IMR-90 (cell line): ENCODE measurements at regions not wholly inside any gene's neighbourhood (a gene's known extent, or its start where the extent isn't known, plus 50 kb on each side); places are given as distances from the start of the nearest gene placed in this dataset.

Experiments
- ATAC-seq: fragments of 200-7000 bp; cut with Tn5 transposase; 2 replicates; pipeline ENCODE4 v1.9.1; 2020; ENCODE audit warnings: low read depth, mild to moderate bottlenecking, moderate library complexity
- BruUV-seq: library from RNA; stranded (reverse); fragments of 400-500 nt; replicated peaks from 2 replicates; lab custom pipeline; 2021; lab: Mats Ljungman, UMichigan
- CTCF ChIA-PET: fragments of 300-600 bp; formaldehyde crosslinking; extraction: SDS; loops from one replicate; lab custom pipeline; 2021; ENCODE audit warnings: antibody characterized with exemption; lab: Yijun Ruan, JAX
- POLR2A ChIA-PET: fragments of 300-600 bp; sonication (Branson Sonifier 250); formaldehyde crosslinking; loops from one replicate; lab custom pipeline; 2022; ENCODE audit warnings: antibody characterized with exemption; ENCODE audit not compliant: unreplicated experiment; lab: Charles Lee
- DNase-seq: peaks from one replicate; pipeline ENCODE4 v3.0.0; 2013
- H2AFZ ChIP-seq: replicated peaks from 2 replicates; pipeline ENCODE3; 2013; ENCODE audit warnings: low read length, mild to moderate bottlenecking; ENCODE audit not compliant: poor library complexity
- H2AK5ac ChIP-seq: 2 replicates; pipeline ENCODE4 v1.6.1; 2013; ENCODE audit warnings: low read depth, low read length, inconsistent platforms
- H2AK9ac ChIP-seq: replicated peaks from 2 replicates; pipeline ENCODE3; 2013; ENCODE audit warnings: mild to moderate bottlenecking, low read depth, low read length, moderate library complexity; ENCODE audit not compliant: poor library complexity
- H2BK120ac ChIP-seq: 2 replicates; pipeline ENCODE4 v1.6.1; 2013; ENCODE audit warnings: low read depth, low read length, inconsistent platforms
- H2BK15ac ChIP-seq: 3 replicates; pipeline ENCODE4 v1.6.1; 2013; ENCODE audit warnings: low read depth, low read length, inconsistent platforms
- H2BK20ac ChIP-seq: 2 replicates; pipeline ENCODE4 v1.6.1; 2013; ENCODE audit warnings: low read depth, mild to moderate bottlenecking, inconsistent platforms, low read length, moderate library complexity
- H2BK5ac ChIP-seq: 2 replicates; pipeline ENCODE4 v1.6.1; 2013; ENCODE audit warnings: mild to moderate bottlenecking, low read depth, low read length, inconsistent platforms; ENCODE audit not compliant: poor library complexity, severe bottlenecking
- H3K14ac ChIP-seq: replicated peaks from 2 replicates; pipeline ENCODE4 v1.6.1; 2013; ENCODE audit warnings: low read depth, low read length, inconsistent platforms
- H3K18ac ChIP-seq: 2 replicates; pipeline ENCODE4 v1.6.1; 2013; ENCODE audit warnings: low read depth, low read length, control low read depth
- H3K23ac ChIP-seq: 2 replicates; pipeline ENCODE4 v1.6.1; 2013; ENCODE audit warnings: low read depth, low read length, inconsistent platforms
- H3K27ac ChIP-seq: 2 replicates; pipeline ENCODE4 v1.5.1; 2013; ENCODE audit warnings: mild to moderate bottlenecking, control low read depth, low read length; ENCODE audit not compliant: insufficient read depth
- H3K27me3 ChIP-seq: 2 replicates; pipeline ENCODE4 v1.6.1; 2013; ENCODE audit warnings: low read length; ENCODE audit not compliant: control insufficient read depth, insufficient read depth
- H3K36me3 ChIP-seq: 2 replicates; pipeline ENCODE4 v1.6.1; 2013; ENCODE audit warnings: low read length, mixed read lengths; ENCODE audit not compliant: control insufficient read depth, insufficient read depth
- H3K4ac ChIP-seq: 2 replicates; pipeline ENCODE4 v1.6.1; 2013; ENCODE audit warnings: low read depth, low read length, inconsistent platforms
- H3K4me1 ChIP-seq: 2 replicates; pipeline ENCODE4 v1.6.1; 2013; ENCODE audit warnings: low read length, mixed read lengths; ENCODE audit not compliant: control insufficient read depth, insufficient read depth
- H3K4me2 ChIP-seq: 2 replicates; pipeline ENCODE4 v1.6.1; 2013; ENCODE audit warnings: low read depth, mild to moderate bottlenecking, control low read depth, low read length, moderate library complexity
- H3K4me3 ChIP-seq: 2 replicates; pipeline ENCODE4 v1.5.1; 2013; ENCODE audit warnings: low read depth, mild to moderate bottlenecking, control low read depth, low read length, moderate library complexity; ENCODE audit not compliant: insufficient read depth
- H3K56ac ChIP-seq: 2 replicates; pipeline ENCODE4 v1.6.1; 2013; ENCODE audit warnings: low read length, inconsistent platforms; ENCODE audit not compliant: insufficient read depth; ENCODE audit errors: extremely low read depth
- H3K79me1 ChIP-seq, 2 experiments: 2 replicates each; pipeline ENCODE4 v1.6.1; 2013; ENCODE audit warnings: low read length in 2 of 2, inconsistent platforms in 1 of 2, low read depth in 1 of 2
- H3K9ac ChIP-seq: 2 replicates; pipeline ENCODE4 v1.6.1; 2013; ENCODE audit warnings: low read depth, low read length, control low read depth
- H3K9me1 ChIP-seq: 2 replicates; pipeline ENCODE4 v1.6.1; 2013; ENCODE audit warnings: low read length, inconsistent platforms; ENCODE audit not compliant: insufficient read depth
- H3K9me3 ChIP-seq: 2 replicates; pipeline ENCODE4 v1.6.1; 2013; ENCODE audit warnings: low read length; ENCODE audit not compliant: control insufficient read depth, insufficient read depth
- H4K20me1 ChIP-seq: 2 replicates; pipeline ENCODE4 v1.6.1; 2013; ENCODE audit warnings: low read length, inconsistent platforms; ENCODE audit not compliant: insufficient read depth
- H4K5ac ChIP-seq: 2 replicates; pipeline ENCODE4 v1.6.1; 2013; ENCODE audit warnings: mild to moderate bottlenecking, low read depth, low read length, control low read depth
- H4K8ac ChIP-seq, 2 experiments: 2 replicates each; pipeline ENCODE4 v1.6.1; 2013; ENCODE audit warnings: low read depth in 2 of 2, low read length in 2 of 2, control low read depth in 1 of 2, inconsistent platforms in 1 of 2
- H4K91ac ChIP-seq: 2 replicates; pipeline ENCODE4 v1.6.1; 2013; ENCODE audit warnings: low read depth, low read length, inconsistent platforms; ENCODE audit not compliant: insufficient read depth
- BHLHE40 ChIP-seq: fragments of 150-350 bp; IDR thresholded peaks from 2 replicates; pipeline ENCODE4 v1.6.1; 2016; ENCODE audit warnings: mild to moderate bottlenecking, low read depth, low read length
- CEBPB ChIP-seq: IDR thresholded peaks from 2 replicates; pipeline ENCODE4 v1.6.1; 2012; ENCODE audit warnings: low read depth, low read length, improper control_type of control experiment
- CHD1 ChIP-seq: IDR thresholded peaks from 2 replicates; pipeline ENCODE4 v1.6.1; 2012; ENCODE audit warnings: low read depth, low read length, improper control_type of control experiment
- CTCF ChIP-seq: conservative IDR thresholded peaks from 2 replicates; pipeline ENCODE4 v1.5.1; 2012; ENCODE audit warnings: mild to moderate bottlenecking, low read depth, low read length, improper control_type of control experiment
- FOS ChIP-seq: fragments of 150-350 bp; IDR thresholded peaks from 2 replicates; pipeline ENCODE4 v1.6.1; 2016; ENCODE audit warnings: low read depth, low read length
- MAFK ChIP-seq: IDR thresholded peaks from 2 replicates; pipeline ENCODE4 v1.6.1; 2012; ENCODE audit warnings: low read depth, low read length, improper control_type of control experiment
- MAZ ChIP-seq: IDR thresholded peaks from 2 replicates; pipeline ENCODE4 v1.6.1; 2012; ENCODE audit warnings: low read depth, mild to moderate bottlenecking, low read length, improper control_type of control experiment, moderate library complexity, borderline replicate concordance
- MXI1 ChIP-seq: IDR thresholded peaks from 2 replicates; pipeline ENCODE4 v1.6.1; 2012; ENCODE audit warnings: low read depth, mild to moderate bottlenecking, low read length, moderate library complexity, borderline replicate concordance
- NFE2L2 ChIP-seq: fragments of 150-350 bp; IDR thresholded peaks from 2 replicates; pipeline ENCODE4 v1.6.1; 2016; ENCODE audit warnings: low read depth, mild to moderate bottlenecking, low read length
- POLR2A ChIP-seq: IDR thresholded peaks from 2 replicates; pipeline ENCODE4 v1.6.1; 2012; ENCODE audit warnings: mild to moderate bottlenecking, low read depth, low read length
- RAD21 ChIP-seq: IDR thresholded peaks from 2 replicates; pipeline ENCODE4 v1.6.1; 2012; ENCODE audit warnings: low read length, improper control_type of control experiment
- RCOR1 ChIP-seq: IDR thresholded peaks from 2 replicates; pipeline ENCODE4 v1.6.1; 2012; ENCODE audit warnings: mild to moderate bottlenecking, low read length, improper control_type of control experiment; ENCODE audit not compliant: insufficient replicate concordance
- RFX5 ChIP-seq: IDR thresholded peaks from 2 replicates; pipeline ENCODE4 v1.8.0; 2012; ENCODE audit warnings: low read depth, mild to moderate bottlenecking, low read length, moderate library complexity
- SMC3 ChIP-seq: fragments of 150-350 bp; IDR thresholded peaks from 2 replicates; pipeline ENCODE4 v1.6.1; 2016; ENCODE audit warnings: low read depth, mild to moderate bottlenecking, antibody characterized with exemption, low read length, moderate library complexity
- USF2 ChIP-seq: fragments of 150-350 bp; IDR thresholded peaks from 2 replicates; pipeline ENCODE4 v1.6.1; 2017; ENCODE audit warnings: mild to moderate bottlenecking, antibody characterized with exemption, low read length, low read depth
- WGBS, 2 experiments: methylation state at CpG; one replicate each; pipeline versions ENCODE4 v1.1.5 to v1.1.7; 2013; ENCODE audit warnings: missing lambda C conversion rate in 2 of 2; ENCODE audit not compliant: insufficient read length in 1 of 2; ENCODE audit errors: extremely low coverage in 2 of 2; 5-methylcytosine and 5-hydroxymethylcytosine counted together
- dilution Hi-C: fragments of 300-500 bp; cut with HindIII; formaldehyde crosslinking; loops from one replicate; pipeline ENCODE4 v1.14.3; 2018; ENCODE audit warnings: low sequenced_read_pairs; ENCODE audit not compliant: unreplicated experiment
- in situ Hi-C: fragments of 300-500 bp; cut with MboI; formaldehyde crosslinking; loops from 3 replicates; pipeline ENCODE4 v1.14.3; 2019; ENCODE audit warnings: low sequenced_read_pairs, inconsistent platforms, mixed read lengths
- intact Hi-C: fragments of 100-400 bp; cut with micrococcal nuclease; formaldehyde crosslinking; loops from 2 replicates; pipeline ENCODE4 v1.10.0; 2022
- TF ChIP-seq, protein P1 (sequence below): fragments of 150-350 bp; IDR thresholded peaks from 2 replicates; pipeline ENCODE4 v1.6.1; 2016; ENCODE audit warnings: low read depth, mild to moderate bottlenecking, low read length, moderate library complexity, borderline replicate concordance

DNA sequence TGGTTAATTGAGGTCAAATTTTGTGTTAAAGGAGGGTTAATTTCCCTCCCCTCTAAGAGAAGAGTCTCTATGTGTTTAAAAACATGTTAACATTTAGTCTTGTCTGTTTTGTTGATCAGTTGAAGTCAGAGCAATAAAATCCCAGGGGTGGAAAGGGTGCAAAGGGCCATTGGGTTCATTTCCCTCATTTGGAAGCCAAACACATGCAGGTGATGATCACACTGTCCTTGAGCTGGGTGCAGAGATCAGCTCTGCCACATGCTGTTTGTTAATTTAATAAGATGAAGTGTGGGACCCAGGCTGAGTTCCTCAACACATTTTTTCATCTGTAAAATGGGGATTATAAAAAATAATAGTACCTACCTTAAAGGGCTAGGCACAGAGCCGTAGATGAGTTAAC, 260.9 kb downstream of the LPIN1 start:
- H3K4ac ChIP-seq: 0 out of 2 replicates have a peak overlapping the region, but pooled peaks have one; percentile 28
- H3K27me3 ChIP-seq: no peaks in the 10 kb centered on the region
- H4K8ac ChIP-seq: peak overlapping the region in 1 of 2 experiments; percentile 28; a peak in 1 of 4 replicates
- peak overlapping the region; percentile 77 for H2AK5ac ChIP-seq
- no peak overlapping the region for H3K56ac ChIP-seq
- peak overlapping the region; percentile 52; the same call in 1 of the 2 replicates for H2BK120ac ChIP-seq
- DNase-seq: no peak
- H2BK5ac ChIP-seq: no peak overlapping the region
- dilution Hi-C loops: no loop called here
- no peak overlapping the region for H3K27ac ChIP-seq
- peaks cover 5% of the 10 kb centered on the region; the same call in 1 of the 2 replicates for H3K4me1 ChIP-seq
- no peaks in the 10 kb centered on the region for H3K79me1 ChIP-seq
- no peaks in the 10 kb centered on the region for H4K20me1 ChIP-seq
- H3K14ac ChIP-seq: 0 out of 2 replicates have a peak overlapping the region, but pooled peaks have one; percentile 19
- WGBS, 2 experiments: no CpG with 5 or more reads among the region's 1 CpG
- H2BK15ac ChIP-seq: no peak overlapping the region
- peak overlapping the region; percentile 53; the same call in 1 of the 2 replicates for H3K18ac ChIP-seq
- POLR2A ChIA-PET: no interaction called here
- no peak for TF ChIP-seq MAZ
- no peak for TF ChIP-seq CTCF
- no peak for TF ChIP-seq CEBPB
- no peak for TF ChIP-seq MXI1
- TF ChIP-seq MAFK: no peak
- no peak for TF ChIP-seq CHD1
- no peak for TF ChIP-seq POLR2A
- TF ChIP-seq USF2: no peak
- TF ChIP-seq RFX5: no peak
- no peak for TF ChIP-seq RCOR1
- TF ChIP-seq SMC3: no peak
- no peak for TF ChIP-seq BHLHE40
- no peak for TF ChIP-seq FOS
- TF ChIP-seq, protein P1, sequence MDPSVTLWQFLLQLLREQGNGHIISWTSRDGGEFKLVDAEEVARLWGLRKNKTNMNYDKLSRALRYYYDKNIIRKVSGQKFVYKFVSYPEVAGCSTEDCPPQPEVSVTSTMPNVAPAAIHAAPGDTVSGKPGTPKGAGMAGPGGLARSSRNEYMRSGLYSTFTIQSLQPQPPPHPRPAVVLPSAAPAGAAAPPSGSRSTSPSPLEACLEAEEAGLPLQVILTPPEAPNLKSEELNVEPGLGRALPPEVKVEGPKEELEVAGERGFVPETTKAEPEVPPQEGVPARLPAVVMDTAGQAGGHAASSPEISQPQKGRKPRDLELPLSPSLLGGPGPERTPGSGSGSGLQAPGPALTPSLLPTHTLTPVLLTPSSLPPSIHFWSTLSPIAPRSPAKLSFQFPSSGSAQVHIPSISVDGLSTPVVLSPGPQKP: no peak
- TF ChIP-seq RAD21: no peak
- no peak for TF ChIP-seq NFE2L2
- no peak overlapping the region for H4K5ac ChIP-seq
- no peak overlapping the region for H3K4me2 ChIP-seq
- H3K36me3 ChIP-seq: no peaks in the 10 kb centered on the region
- peak overlapping the region; percentile 36; the same call in 1 of the 2 replicates for H2BK20ac ChIP-seq
- no TSS peak for BruUV-seq
- no peak overlapping the region for H3K4me3 ChIP-seq
- H3K9me1 ChIP-seq: no peaks in the 10 kb centered on the region; the same call in 1 of the 2 replicates
- no peak overlapping the region for H2AK9ac ChIP-seq
- intact Hi-C loops: loop anchor here (5.0 kb wide), 1 partner anchor 710 kb away; the partner anchor contains the start of gene TRIB2
- H4K91ac ChIP-seq: 0 out of 2 replicates have a peak overlapping the region, but pooled peaks have one; percentile 38
- H3K9ac ChIP-seq: no peak overlapping the region
- ATAC-seq: no peak
- no peaks in the 10 kb centered on the region for H3K9me3 ChIP-seq
- CTCF ChIA-PET: no interaction called here
- H3K23ac ChIP-seq: no peak overlapping the region
- in situ Hi-C loops: no loop called here
- H2AFZ ChIP-seq: peak overlapping the region; percentile 53
